HL-60 (cell line): ENCODE measurements at regions not wholly inside any gene's neighbourhood (a gene's known extent, or its start where the extent isn't known, plus 50 kb on each side); places are given as distances from the start of the nearest gene placed in this dataset.

Experiments
- DNase-seq, 2 experiments: peaks; one replicate each; pipeline ENCODE4 v3.0.0-alpha.2; 2010 to 2020; ENCODE audit warnings: low read depth in 1 of 2, low spot score in 1 of 2
- H3K27ac ChIP-seq: fragments of 250-450 bp; sonication (Bioruptor Pico); replicated peaks from 2 replicates; pipeline ENCODE4 v1.5.1; 2020; ENCODE audit warnings: mild to moderate bottlenecking, moderate library complexity
- H3K27me3 ChIP-seq: fragments of 250-450 bp; sonication (Bioruptor Pico); 2 replicates; pipeline ENCODE4 v1.5.1; 2021; ENCODE audit warnings: mild to moderate bottlenecking, moderate library complexity; ENCODE audit not compliant: insufficient read depth, poor library complexity, severe bottlenecking
- H3K4me3 ChIP-seq: replicated peaks from 2 replicates; pipeline ENCODE4 v1.5.1; 2011; ENCODE audit warnings: mild to moderate bottlenecking, control low read depth, low read length; ENCODE audit not compliant: insufficient read depth
- GABPA ChIP-seq: IDR thresholded peaks from 2 replicates; pipeline ENCODE4 v1.6.1; 2012; ENCODE audit warnings: low read depth
- POLR2AphosphoS5 ChIP-seq: IDR thresholded peaks from 2 replicates; pipeline ENCODE4 v1.6.1; 2012; ENCODE audit warnings: low read depth
- SPI1 ChIP-seq: IDR thresholded peaks from 2 replicates; pipeline ENCODE4 v1.6.1; 2012; ENCODE audit warnings: low read depth, mild to moderate bottlenecking, borderline replicate concordance
- TF ChIP-seq, protein P1 (sequence below): IDR thresholded peaks from one replicate; pipeline ENCODE4 v1.5.1; 2011; ENCODE audit warnings: low read length, control low read depth, inconsistent platforms; ENCODE audit not compliant: insufficient read depth
- TF ChIP-seq, protein P2 (sequence below): IDR thresholded peaks from 2 replicates; pipeline ENCODE4 v1.6.1; 2012; ENCODE audit warnings: low read depth; ENCODE audit not compliant: insufficient replicate concordance

DNA sequence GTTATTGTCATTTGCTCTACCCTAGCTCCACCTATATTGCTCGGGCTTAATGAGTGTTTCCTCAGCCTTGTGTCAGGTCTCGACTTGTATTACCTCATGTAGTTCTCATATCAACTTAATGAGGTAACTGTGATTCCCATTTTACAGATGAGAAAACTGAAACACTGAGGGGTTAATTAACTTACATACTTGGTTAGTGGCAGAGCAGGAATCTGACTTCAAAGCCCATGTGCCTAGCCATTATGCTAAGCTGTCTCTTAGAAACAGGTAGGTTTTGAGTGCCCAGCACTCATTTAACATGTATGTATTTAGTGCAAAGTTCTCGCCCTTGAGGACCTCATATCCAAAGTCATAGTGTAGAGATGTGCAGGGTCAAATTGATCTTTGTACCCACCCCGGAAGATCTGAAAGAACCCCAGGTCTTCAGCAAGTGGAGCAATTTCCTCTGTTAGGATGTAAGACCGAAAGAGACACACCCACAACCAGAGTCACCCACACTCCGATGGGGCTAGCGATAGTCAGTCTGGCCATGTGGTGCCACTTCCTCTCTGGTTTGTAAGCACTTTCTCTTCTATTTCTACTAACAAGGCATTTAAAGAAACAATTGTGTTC, 121.0 kb upstream of the SLC39A10 start:
- no peaks in the 10 kb centered on the region for H3K27me3 ChIP-seq
- no peak overlapping the region for H3K4me3 ChIP-seq
- TF ChIP-seq GABPA (no peak), SPI1 (peak; percentile 98), POLR2AphosphoS5 (peak; percentile 51; the same call in 1 of the 2 replicates)
- TF ChIP-seq, protein P1, sequence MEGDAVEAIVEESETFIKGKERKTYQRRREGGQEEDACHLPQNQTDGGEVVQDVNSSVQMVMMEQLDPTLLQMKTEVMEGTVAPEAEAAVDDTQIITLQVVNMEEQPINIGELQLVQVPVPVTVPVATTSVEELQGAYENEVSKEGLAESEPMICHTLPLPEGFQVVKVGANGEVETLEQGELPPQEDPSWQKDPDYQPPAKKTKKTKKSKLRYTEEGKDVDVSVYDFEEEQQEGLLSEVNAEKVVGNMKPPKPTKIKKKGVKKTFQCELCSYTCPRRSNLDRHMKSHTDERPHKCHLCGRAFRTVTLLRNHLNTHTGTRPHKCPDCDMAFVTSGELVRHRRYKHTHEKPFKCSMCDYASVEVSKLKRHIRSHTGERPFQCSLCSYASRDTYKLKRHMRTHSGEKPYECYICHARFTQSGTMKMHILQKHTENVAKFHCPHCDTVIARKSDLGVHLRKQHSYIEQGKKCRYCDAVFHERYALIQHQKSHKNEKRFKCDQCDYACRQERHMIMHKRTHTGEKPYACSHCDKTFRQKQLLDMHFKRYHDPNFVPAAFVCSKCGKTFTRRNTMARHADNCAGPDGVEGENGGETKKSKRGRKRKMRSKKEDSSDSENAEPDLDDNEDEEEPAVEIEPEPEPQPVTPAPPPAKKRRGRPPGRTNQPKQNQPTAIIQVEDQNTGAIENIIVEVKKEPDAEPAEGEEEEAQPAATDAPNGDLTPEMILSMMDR: no peak
- TF ChIP-seq, protein P2, sequence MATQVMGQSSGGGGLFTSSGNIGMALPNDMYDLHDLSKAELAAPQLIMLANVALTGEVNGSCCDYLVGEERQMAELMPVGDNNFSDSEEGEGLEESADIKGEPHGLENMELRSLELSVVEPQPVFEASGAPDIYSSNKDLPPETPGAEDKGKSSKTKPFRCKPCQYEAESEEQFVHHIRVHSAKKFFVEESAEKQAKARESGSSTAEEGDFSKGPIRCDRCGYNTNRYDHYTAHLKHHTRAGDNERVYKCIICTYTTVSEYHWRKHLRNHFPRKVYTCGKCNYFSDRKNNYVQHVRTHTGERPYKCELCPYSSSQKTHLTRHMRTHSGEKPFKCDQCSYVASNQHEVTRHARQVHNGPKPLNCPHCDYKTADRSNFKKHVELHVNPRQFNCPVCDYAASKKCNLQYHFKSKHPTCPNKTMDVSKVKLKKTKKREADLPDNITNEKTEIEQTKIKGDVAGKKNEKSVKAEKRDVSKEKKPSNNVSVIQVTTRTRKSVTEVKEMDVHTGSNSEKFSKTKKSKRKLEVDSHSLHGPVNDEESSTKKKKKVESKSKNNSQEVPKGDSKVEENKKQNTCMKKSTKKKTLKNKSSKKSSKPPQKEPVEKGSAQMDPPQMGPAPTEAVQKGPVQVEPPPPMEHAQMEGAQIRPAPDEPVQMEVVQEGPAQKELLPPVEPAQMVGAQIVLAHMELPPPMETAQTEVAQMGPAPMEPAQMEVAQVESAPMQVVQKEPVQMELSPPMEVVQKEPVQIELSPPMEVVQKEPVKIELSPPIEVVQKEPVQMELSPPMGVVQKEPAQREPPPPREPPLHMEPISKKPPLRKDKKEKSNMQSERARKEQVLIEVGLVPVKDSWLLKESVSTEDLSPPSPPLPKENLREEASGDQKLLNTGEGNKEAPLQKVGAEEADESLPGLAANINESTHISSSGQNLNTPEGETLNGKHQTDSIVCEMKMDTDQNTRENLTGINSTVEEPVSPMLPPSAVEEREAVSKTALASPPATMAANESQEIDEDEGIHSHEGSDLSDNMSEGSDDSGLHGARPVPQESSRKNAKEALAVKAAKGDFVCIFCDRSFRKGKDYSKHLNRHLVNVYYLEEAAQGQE: no peak
- DNase-seq: peak; percentile 84 to 93
- H3K27ac ChIP-seq: peak overlapping the region; percentile 76

DNA sequence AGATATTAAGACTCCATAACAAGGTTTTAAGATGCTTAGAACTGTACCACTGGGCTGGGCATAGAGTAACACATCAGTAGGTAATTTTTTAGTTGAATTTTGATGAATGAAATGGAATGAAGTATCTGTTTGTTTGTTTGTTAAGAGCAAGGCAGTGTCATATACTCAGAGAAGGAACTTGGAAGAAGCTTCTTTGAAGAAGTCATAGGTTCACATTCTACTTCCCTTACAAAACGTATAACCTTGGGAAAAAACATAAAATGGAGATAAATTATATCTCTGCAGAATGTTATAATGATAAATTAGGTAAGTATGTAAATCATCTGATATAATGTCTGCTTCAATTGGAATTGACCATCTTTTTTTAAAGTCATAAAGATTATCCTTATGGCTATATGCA, 122.1 kb upstream of the SLC39A10 start:
- TF ChIP-seq GABPA: no peak
- no peaks in the 10 kb centered on the region for H3K27me3 ChIP-seq
- peak overlapping the region; percentile 30 for H3K27ac ChIP-seq
- no peak overlapping the region for H3K4me3 ChIP-seq
- no peak for DNase-seq

DNA sequence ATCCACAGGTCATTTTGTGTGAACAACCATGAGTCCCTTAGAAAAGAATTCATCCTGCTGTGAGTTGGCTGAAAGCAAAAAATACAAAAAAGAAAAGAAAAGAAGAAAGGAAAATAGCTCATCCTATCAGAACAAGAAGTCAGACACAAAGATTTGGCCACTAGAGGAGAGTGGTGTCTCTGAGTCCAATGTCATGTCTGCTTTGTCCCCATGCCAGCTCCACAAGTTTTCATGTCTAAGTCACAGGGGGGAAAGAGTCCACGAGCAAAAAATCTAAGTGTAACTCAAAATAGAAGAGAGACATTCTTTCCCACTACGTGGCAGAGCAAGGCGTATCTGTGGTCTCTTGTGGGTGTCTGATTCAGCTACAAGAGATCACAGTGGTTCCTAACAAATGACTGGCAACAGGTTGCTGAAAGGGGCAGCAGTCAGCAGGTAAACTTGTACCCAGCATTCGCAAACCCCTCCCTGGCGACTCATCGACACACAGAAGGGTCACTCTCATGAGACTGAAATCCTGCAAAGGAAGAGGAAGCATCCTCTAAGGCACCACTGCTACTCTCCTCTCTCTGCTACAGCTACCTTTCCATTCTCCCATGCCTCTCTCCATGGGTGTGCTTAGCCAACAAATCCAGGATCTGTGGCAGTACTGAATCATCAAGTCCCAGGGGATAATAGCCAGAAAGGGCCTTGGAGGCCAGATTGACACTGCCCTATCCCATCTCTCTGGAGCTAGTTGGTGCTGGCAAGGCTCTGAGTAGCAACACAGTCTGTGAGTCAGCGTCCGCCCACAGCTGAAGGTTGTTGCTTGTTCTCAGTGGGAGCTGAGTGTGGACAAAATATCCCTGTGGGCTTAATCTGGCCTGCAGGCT, 123.0 kb upstream of the SLC39A10 start:
- H3K27me3 ChIP-seq: no peaks in the 10 kb centered on the region
- H3K27ac ChIP-seq: peak overlapping the region; percentile 30
- no peak for DNase-seq
- TF ChIP-seq, protein P2: no peak
- TF ChIP-seq, protein P1: no peak
- no peak for TF ChIP-seq POLR2AphosphoS5
- no peak for TF ChIP-seq GABPA
- TF ChIP-seq SPI1: no peak
- H3K4me3 ChIP-seq: no peak overlapping the region

DNA sequence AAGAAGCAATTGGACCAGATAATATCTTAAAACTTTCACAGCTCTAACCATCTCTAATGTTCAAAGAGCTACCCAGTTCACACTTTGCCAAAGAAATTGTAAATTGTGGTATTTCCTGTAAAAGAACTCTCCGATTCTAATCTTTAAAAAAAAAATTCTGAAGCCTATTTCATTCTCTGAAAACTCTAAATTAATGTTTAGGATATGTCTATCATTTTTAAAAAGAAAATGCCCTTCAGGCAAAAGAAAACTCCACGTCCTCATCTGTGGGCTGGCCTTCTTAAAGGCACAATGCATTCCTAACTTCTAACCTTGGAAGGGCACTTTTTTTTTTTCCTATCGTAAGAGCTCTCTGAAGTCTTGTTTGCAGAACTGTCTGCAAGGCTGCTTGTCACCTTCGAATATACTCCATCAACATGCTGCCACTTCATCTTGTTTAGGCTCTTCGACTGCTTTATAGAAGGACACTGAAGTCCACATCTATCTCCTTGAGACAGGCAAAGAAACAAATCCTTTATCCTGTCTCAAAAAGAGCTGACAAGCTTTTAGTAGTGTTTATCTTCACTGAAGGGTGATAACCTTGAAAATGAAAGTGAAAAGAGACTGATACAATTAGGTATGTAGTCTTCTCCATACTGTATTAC, 124.3 kb upstream of the SLC39A10 start:
- Histone ChIP-seq H3K4me3 (peak overlapping the region; percentile 9; the same call in 1 of the 2 replicates), H3K27me3 (no peaks in the 10 kb centered on the region), H3K27ac (peak overlapping the region; percentile 50)
- peak in 1 of 2 experiments; percentile 23 for DNase-seq
- TF ChIP-seq POLR2AphosphoS5: no peak
- TF ChIP-seq SPI1: no peak
- TF ChIP-seq, protein P2: no peak
- no peak for TF ChIP-seq GABPA
- TF ChIP-seq, protein P1: no peak
